ENCODE measurements at regions not wholly inside any gene's neighbourhood (a gene's known extent, or its start where the extent isn't known, plus 50 kb on each side); places are given as distances from the start of the nearest gene placed in this dataset.
A peak's percentile ranks its signal among the peaks of the same experiment; 100 is the strongest.
"Not testable (repeated sequence)": the region's sequence is repeated elsewhere in the genome, so short reads cannot be mapped to it uniquely, and the experiment has no call there.

DNA sequence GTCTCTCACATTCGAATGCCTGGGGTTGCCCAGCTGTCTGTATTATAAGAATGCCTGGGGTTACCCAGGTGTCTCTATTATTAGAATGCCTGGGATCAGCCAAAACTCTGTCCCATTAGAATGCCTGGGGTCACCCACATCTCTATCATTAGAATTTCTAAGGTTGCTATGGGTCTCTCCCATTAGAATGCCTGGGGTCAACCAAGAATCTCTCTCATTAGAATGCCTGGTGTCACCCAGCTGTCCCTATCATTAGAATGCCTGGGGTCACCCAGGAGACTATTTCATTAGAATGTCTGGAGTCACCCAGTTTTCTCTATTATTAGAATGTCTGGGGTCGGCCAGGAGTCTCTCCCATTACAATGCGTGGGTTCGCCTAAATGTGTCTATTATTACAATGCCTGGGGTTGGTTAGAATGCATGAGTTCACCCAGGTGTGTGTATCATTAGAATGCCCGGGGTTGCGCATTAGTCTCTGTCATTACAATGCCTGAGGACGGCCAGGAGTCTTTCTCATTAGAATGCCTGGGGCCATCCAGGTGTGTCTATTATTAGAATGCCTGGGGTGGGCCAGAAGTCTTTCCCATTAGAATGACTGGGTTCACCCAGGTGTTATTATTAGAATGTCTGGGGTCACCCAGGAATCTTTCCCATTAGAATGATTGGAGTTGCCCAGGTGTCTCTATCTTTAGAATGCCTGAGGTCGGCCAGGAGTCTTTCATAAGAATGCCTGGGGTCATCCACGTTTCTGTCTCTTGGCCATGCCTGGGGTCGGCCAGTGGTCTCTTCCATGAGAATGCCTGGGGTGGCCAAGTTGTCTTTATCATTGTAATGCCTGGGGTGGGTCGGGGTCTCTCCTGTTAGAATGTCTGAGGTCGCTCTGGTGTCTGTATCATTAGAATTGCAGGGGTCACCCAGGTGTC is 59.6 kb downstream of the RNF187 start:
- Histone ChIP-seq H3K27me3 (ENCODE audit: control insufficient read depth, insufficient read depth, low read length) (no peaks in the 10 kb centered on the region), H3K4me3 (ENCODE audit: low read depth, low read length) (no peak overlapping the region), H3K36me3 (ENCODE audit: control insufficient read depth, insufficient read depth, low read length) (no peaks in the 10 kb centered on the region), H3K9me3 (ENCODE audit: control insufficient read depth, insufficient read depth, low read length) (no peaks in the 10 kb centered on the region), H3K4me1 (ENCODE audit: control insufficient read depth, insufficient read depth, low read length) (no peaks in the 10 kb centered on the region), H3K27ac (ENCODE audit: low read depth, low read length) (no peak overlapping the region)
- 70% methylated on average over 10 of the region's 12 CpGs for WGBS (ENCODE audit: insufficient coverage)
- DNase-seq (ENCODE audit: low read depth in 4 of 6, low spot score in 6 of 6): no peak

DNA sequence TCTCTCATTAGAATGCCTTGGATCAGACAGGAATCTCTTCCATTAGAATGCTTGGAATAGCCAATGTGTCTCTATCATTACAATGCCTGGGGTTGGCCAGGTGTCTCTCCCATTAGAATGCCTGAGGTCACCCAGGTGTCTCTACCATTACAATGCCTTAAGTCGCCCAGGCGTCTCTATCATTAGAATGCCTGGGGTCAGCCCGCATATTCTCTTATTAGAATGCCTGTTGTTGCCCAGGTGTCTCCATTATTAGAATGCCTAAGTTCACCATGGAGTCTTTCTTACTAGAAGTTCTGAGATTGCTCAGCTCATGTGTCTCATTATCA is 60.2 kb downstream of the RNF187 start:
- WGBS (ENCODE audit: insufficient coverage): 58% methylated on average over 3 of the region's 3 CpGs
- DNase-seq (ENCODE audit: low read depth in 4 of 6, low spot score in 6 of 6): no peak
- no peak overlapping the region for H3K27ac ChIP-seq (ENCODE audit: low read depth, low read length)

DNA sequence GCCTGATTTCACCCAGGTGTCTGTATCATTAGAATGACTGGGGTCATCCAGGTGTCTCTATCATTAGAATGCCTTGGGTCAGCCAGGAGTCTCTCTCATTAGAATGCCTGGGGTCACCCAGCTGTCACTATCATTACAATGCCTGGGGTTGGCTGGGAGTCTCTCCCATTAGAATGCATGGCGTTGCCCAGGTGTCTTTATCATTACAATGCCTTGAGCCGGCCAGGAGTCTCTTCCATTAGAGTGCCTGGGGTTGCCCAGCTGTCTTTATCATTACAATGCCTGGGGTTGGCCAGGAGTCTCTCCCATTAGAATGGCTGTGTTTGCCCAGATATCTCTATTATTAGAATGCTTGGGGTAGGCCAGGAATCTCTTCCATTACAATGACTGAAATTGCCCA is 61.6 kb downstream of the RNF187 start:
- WGBS (ENCODE audit: insufficient coverage): 20% methylated on average over 1 of the region's 2 CpGs
- no peak overlapping the region for H3K4me3 ChIP-seq (ENCODE audit: low read depth, low read length)
- H3K27me3 ChIP-seq (ENCODE audit: control insufficient read depth, insufficient read depth, low read length): peaks cover 4% of the 10 kb centered on the region

More for the DNA sequence above, 60.2 kb downstream of the RNF187 start:
- H3K4me1 ChIP-seq (ENCODE audit: control insufficient read depth, insufficient read depth, low read length): no peaks in the 10 kb centered on the region
- H3K27me3 ChIP-seq (ENCODE audit: control insufficient read depth, insufficient read depth, low read length): peaks cover 2% of the 10 kb centered on the region
- no peaks in the 10 kb centered on the region for H3K9me3 ChIP-seq (ENCODE audit: control insufficient read depth, insufficient read depth, low read length)
- no peaks in the 10 kb centered on the region for H3K36me3 ChIP-seq (ENCODE audit: control insufficient read depth, insufficient read depth, low read length)
- H3K4me3 ChIP-seq (ENCODE audit: low read depth, low read length): no peak overlapping the region

GRCh38 chr1:228552596-228553176 is 65.5 kb downstream of the RNF187 start:
- Histone ChIP-seq H3K9me3 (ENCODE audit: control insufficient read depth, insufficient read depth, low read length) (peaks cover 2% of the 10 kb centered on the region), H3K4me1 (ENCODE audit: control insufficient read depth, insufficient read depth, low read length) (peaks cover 4% of the 10 kb centered on the region), H3K27me3 (ENCODE audit: control insufficient read depth, insufficient read depth, low read length) (peaks cover 8% of the 10 kb centered on the region), H3K27ac (ENCODE audit: low read depth, low read length) (no peak overlapping the region), H3K4me3 (ENCODE audit: low read depth, low read length) (no peak overlapping the region), H3K36me3 (ENCODE audit: control insufficient read depth, insufficient read depth, low read length) (no peaks in the 10 kb centered on the region)
- 56% methylated on average over 2 of the region's 5 CpGs for WGBS (ENCODE audit: insufficient coverage)
- DNase-seq (ENCODE audit: low read depth in 4 of 6, low spot score in 6 of 6): no peak

More for the DNA sequence above, 61.6 kb downstream of the RNF187 start:
- no peak for DNase-seq (ENCODE audit: low read depth in 4 of 6, low spot score in 6 of 6)
- Histone ChIP-seq H3K4me1 (ENCODE audit: control insufficient read depth, insufficient read depth, low read length) (no peaks in the 10 kb centered on the region), H3K27ac (ENCODE audit: low read depth, low read length) (no peak overlapping the region), H3K9me3 (ENCODE audit: control insufficient read depth, insufficient read depth, low read length) (no peaks in the 10 kb centered on the region), H3K36me3 (ENCODE audit: control insufficient read depth, insufficient read depth, low read length) (no peaks in the 10 kb centered on the region)

- H3K4me3 ChIP-seq (ENCODE audit: low read depth, low read length): no peak overlapping the region
- H3K27me3 ChIP-seq (ENCODE audit: control insufficient read depth, insufficient read depth, low read length): peaks cover 8% of the 10 kb centered on the region
- no peak for DNase-seq (ENCODE audit: low read depth in 4 of 6, low spot score in 6 of 6)
- peaks cover 2% of the 10 kb centered on the region for H3K9me3 ChIP-seq (ENCODE audit: control insufficient read depth, insufficient read depth, low read length)
- peaks cover 4% of the 10 kb centered on the region for H3K4me1 ChIP-seq (ENCODE audit: control insufficient read depth, insufficient read depth, low read length)
- H3K27ac ChIP-seq (ENCODE audit: low read depth, low read length): no peak overlapping the region
- 81% methylated on average over 3 of the region's 6 CpGs for WGBS (ENCODE audit: insufficient coverage)
- H3K36me3 ChIP-seq (ENCODE audit: control insufficient read depth, insufficient read depth, low read length): no peaks in the 10 kb centered on the region
Observed at GRCh38 chr1:228554107-228554506, 66.9 kb downstream of the RNF187 start.

- H3K27ac ChIP-seq (ENCODE audit: low read depth, low read length): no peak overlapping the region
- peak in 2 of 6 donors; percentile 4 for DNase-seq (ENCODE audit: low read depth in 4 of 6, low spot score in 6 of 6)
- H3K9me3 ChIP-seq (ENCODE audit: control insufficient read depth, insufficient read depth, low read length): peaks cover 2% of the 10 kb centered on the region
- WGBS (ENCODE audit: insufficient coverage): 39% methylated on average over 53 of the region's 71 CpGs
- H3K27me3 ChIP-seq (ENCODE audit: control insufficient read depth, insufficient read depth, low read length): peaks cover 8% of the 10 kb centered on the region
- no peak overlapping the region for H3K4me3 ChIP-seq (ENCODE audit: low read depth, low read length)
- H3K36me3 ChIP-seq (ENCODE audit: control insufficient read depth, insufficient read depth, low read length): no peaks in the 10 kb centered on the region
- peaks cover 4% of the 10 kb centered on the region for H3K4me1 ChIP-seq (ENCODE audit: control insufficient read depth, insufficient read depth, low read length)
Observed at GRCh38 chr1:228555074-228555994, 68.2 kb downstream of the RNF187 start.

DNA sequence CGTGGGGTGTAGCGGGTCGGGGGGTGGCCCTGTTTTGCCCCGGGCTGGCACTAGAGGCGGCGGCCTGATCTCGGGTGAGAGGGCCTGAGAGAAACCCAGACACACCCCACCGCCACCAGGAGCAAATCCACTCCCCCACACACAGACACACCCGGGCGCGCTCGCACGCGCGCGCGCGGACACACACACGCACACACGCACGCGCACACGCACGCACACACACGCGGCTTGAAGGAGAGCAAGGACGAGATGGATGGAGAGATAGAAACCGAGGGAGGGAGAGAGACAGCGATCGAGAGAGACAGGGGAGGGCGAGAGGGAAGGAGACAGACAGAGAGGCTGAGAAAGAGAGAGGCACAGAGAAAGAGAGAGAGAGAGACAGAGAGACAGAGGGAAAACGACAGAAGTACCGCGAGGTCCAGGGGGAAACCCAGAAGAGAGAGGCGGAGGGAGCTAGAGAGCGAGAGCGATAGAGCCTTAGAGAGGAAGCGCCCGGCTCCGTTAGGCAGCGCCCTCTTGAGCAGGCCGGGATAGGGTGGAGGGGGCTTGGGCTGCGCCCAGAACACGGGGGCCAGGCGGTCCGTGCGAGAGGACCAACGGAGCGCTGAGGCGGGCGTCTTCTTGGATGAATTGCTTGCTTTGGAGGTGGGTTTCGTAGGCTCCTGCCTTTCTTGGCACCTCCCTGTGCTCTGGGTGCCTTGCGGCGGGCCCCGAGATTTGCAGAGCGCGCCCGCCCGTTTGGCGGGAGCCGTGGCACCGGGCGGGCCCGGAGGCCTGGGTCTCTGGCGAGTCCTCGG is 69.7 kb downstream of the RNF187 start:
- not testable (repeated sequence) for H3K9me3 ChIP-seq (ENCODE audit: control insufficient read depth, insufficient read depth, low read length); H3K27ac ChIP-seq (ENCODE audit: low read depth, low read length); H3K4me3 ChIP-seq (ENCODE audit: low read depth, low read length); H3K27me3 ChIP-seq (ENCODE audit: control insufficient read depth, insufficient read depth, low read length); H3K36me3 ChIP-seq (ENCODE audit: control insufficient read depth, insufficient read depth, low read length); H3K4me1 ChIP-seq (ENCODE audit: control insufficient read depth, insufficient read depth, low read length); DNase-seq (ENCODE audit: low read depth in 4 of 6, low spot score in 6 of 6)
- WGBS (ENCODE audit: insufficient coverage): no CpG with 5 or more reads among the region's 66 CpGs
